Suprapubic skin (tissue), 4 donors: ENCODE measurements at regions not wholly inside any gene's neighbourhood (a gene's known extent, or its start where the extent isn't known, plus 50 kb on each side); places are given as distances from the start of the nearest gene placed in this dataset.

Experiments
- DNase-seq, 2 donors: peaks; one replicate each; pipeline ENCODE4 v3.0.0-alpha.2; 2019; ENCODE audit warnings: low spot score in 2 of 2
- H3K27ac ChIP-seq: fragments of 200-600 bp; sonication (generic); one replicate; pipeline ENCODE4 v1.5.1; 2019
- H3K27me3 ChIP-seq: fragments of 200-600 bp; sonication (generic); one replicate; pipeline ENCODE4 v1.5.1; 2019
- H3K36me3 ChIP-seq: fragments of 200-600 bp; sonication (generic); one replicate; pipeline ENCODE4 v1.5.1; 2019
- H3K4me1 ChIP-seq: fragments of 200-600 bp; sonication (generic); one replicate; pipeline ENCODE4 v1.5.1; 2019
- H3K4me3 ChIP-seq: fragments of 200-600 bp; sonication (generic); one replicate; pipeline ENCODE4 v1.5.1; 2019; ENCODE audit warnings: mild to moderate bottlenecking
- H3K9me3 ChIP-seq: fragments of 200-600 bp; sonication (generic); one replicate; pipeline ENCODE4 v1.5.1; 2019
- EP300 ChIP-seq: sonication (generic); formaldehyde crosslinking; IDR thresholded peaks from one replicate; pipeline ENCODE4 v1.6.1; 2017; ENCODE audit warnings: antibody characterized with exemption
- POLR2A ChIP-seq, 2 donors: fragments of 450-650 bp; IDR thresholded peaks; one replicate each; pipeline ENCODE4 v1.6.1; 2017; ENCODE audit warnings: antibody characterized with exemption in 2 of 2, mild to moderate bottlenecking in 2 of 2, moderate library complexity in 2 of 2
- POLR2AphosphoS5 ChIP-seq, 3 donors: sonication (generic); formaldehyde crosslinking; IDR thresholded peaks; one replicate each; pipeline ENCODE4 v1.6.1; 2017; ENCODE audit warnings: antibody characterized with exemption in 3 of 3
- WGBS: methylation state at CpG from one replicate; pipeline ENCODE4 v1.1.5; 2018; 5-methylcytosine and 5-hydroxymethylcytosine counted together
- TF ChIP-seq, protein P1 (sequence below), 2 donors: fragments of 200-600 bp in 1 of 2; fragments of 450-650 bp in 1 of 2; sonication (generic) in 1 of 2; IDR thresholded peaks; one replicate each; pipeline ENCODE4 v1.5.1; 2016 to 2019; ENCODE audit warnings: antibody characterized with exemption in 2 of 2, mild to moderate bottlenecking in 1 of 2, moderate library complexity in 1 of 2

- Histone ChIP-seq H3K36me3 (no peaks in the 10 kb centered on the region), H3K4me1 (no peaks in the 10 kb centered on the region), H3K27ac (no peak overlapping the region), H3K9me3 (peaks cover 3% of the 10 kb centered on the region), H3K4me3 (no peak overlapping the region), H3K27me3 (no peaks in the 10 kb centered on the region)
- TF ChIP-seq POLR2A (IDR thresholded peaks at IDR 0.05) (no peak), POLR2AphosphoS5 (IDR thresholded peaks at IDR 0.05) (no peak), EP300 (no peak)
- TF ChIP-seq, protein P1, sequence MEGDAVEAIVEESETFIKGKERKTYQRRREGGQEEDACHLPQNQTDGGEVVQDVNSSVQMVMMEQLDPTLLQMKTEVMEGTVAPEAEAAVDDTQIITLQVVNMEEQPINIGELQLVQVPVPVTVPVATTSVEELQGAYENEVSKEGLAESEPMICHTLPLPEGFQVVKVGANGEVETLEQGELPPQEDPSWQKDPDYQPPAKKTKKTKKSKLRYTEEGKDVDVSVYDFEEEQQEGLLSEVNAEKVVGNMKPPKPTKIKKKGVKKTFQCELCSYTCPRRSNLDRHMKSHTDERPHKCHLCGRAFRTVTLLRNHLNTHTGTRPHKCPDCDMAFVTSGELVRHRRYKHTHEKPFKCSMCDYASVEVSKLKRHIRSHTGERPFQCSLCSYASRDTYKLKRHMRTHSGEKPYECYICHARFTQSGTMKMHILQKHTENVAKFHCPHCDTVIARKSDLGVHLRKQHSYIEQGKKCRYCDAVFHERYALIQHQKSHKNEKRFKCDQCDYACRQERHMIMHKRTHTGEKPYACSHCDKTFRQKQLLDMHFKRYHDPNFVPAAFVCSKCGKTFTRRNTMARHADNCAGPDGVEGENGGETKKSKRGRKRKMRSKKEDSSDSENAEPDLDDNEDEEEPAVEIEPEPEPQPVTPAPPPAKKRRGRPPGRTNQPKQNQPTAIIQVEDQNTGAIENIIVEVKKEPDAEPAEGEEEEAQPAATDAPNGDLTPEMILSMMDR (IDR thresholded peaks at IDR 0.05) = no peak
- DNase-seq = no peak
- 71% methylated on average over 4 of the region's 4 CpGs for WGBS
Measured at GRCh38 chr4:151906438-151906837, 145.6 kb upstream of the GATB start.

- Histone ChIP-seq H3K27me3 (no peaks in the 10 kb centered on the region), H3K4me1 (no peaks in the 10 kb centered on the region), H3K9me3 (peaks cover 7% of the 10 kb centered on the region), H3K4me3 (no peak overlapping the region), H3K36me3 (no peaks in the 10 kb centered on the region), H3K27ac (no peak overlapping the region)
- DNase-seq = no peak
- WGBS = 69% methylated on average over 1 of the region's 1 CpG
- TF ChIP-seq, protein P1 (IDR thresholded peaks at IDR 0.05) = no peak
- TF ChIP-seq POLR2A (IDR thresholded peaks at IDR 0.05) = no peak
- no peak for TF ChIP-seq EP300
- TF ChIP-seq POLR2AphosphoS5 (IDR thresholded peaks at IDR 0.05) = no peak
Measured at GRCh38 chr4:151905197-151905596, 144.4 kb upstream of the GATB start.

- Histone ChIP-seq H3K27me3 (no peaks in the 10 kb centered on the region), H3K36me3 (no peaks in the 10 kb centered on the region), H3K4me1 (no peaks in the 10 kb centered on the region), H3K27ac (no peak overlapping the region), H3K4me3 (no peak overlapping the region), H3K9me3 (peaks cover 7% of the 10 kb centered on the region)
- no peak for TF ChIP-seq POLR2AphosphoS5 (IDR thresholded peaks at IDR 0.05)
- TF ChIP-seq POLR2A (IDR thresholded peaks at IDR 0.05) = no peak
- TF ChIP-seq, protein P1 (IDR thresholded peaks at IDR 0.05) = no peak
- TF ChIP-seq EP300 = no peak
- DNase-seq = no peak
Measured at GRCh38 chr4:151901631-151902030, 140.8 kb upstream of the GATB start.

DNA sequence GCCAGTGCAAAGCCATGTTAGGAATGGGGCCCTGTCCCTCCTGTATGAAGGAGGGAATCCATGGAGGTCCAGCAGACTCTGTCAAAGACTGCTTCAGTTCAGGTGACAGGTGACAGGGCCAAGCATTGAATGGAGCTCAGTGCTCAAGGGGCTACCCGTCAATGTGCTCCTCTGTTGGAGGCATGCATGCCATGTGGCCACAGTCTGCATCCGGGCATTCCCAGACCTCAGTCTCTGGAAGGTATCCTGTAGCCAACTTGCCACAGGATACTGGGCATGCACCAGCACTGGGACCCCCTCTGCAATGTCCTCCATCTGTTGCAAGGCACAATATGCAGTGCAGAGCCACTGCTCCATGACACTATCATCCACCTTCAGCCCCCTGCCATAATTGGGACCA lies 136.1 kb upstream of the GATB start:
- Histone ChIP-seq H3K27ac (no peak overlapping the region), H3K4me1 (no peaks in the 10 kb centered on the region), H3K4me3 (no peak overlapping the region), H3K36me3 (no peaks in the 10 kb centered on the region), H3K9me3 (peaks cover 4% of the 10 kb centered on the region), H3K27me3 (no peaks in the 10 kb centered on the region)
- DNase-seq = no peak
- TF ChIP-seq POLR2AphosphoS5 (IDR thresholded peaks at IDR 0.05) (no peak), EP300 (no peak), POLR2A (IDR thresholded peaks at IDR 0.05) (no peak)
- TF ChIP-seq, protein P1 (IDR thresholded peaks at IDR 0.05) = no peak
- WGBS = 90% methylated on average over 2 of the region's 2 CpGs

- no peak for DNase-seq
- Histone ChIP-seq H3K4me3 (no peak overlapping the region), H3K27me3 (no peaks in the 10 kb centered on the region), H3K27ac (no peak overlapping the region), H3K9me3 (peaks cover 4% of the 10 kb centered on the region), H3K36me3 (no peaks in the 10 kb centered on the region), H3K4me1 (peaks cover 5% of the 10 kb centered on the region)
- TF ChIP-seq EP300 (no peak), POLR2AphosphoS5 (IDR thresholded peaks at IDR 0.05) (no peak), POLR2A (IDR thresholded peaks at IDR 0.05) (no peak)
- TF ChIP-seq, protein P1 (IDR thresholded peaks at IDR 0.05) = no peak
- 91% methylated on average over 3 of the region's 3 CpGs for WGBS
Measured at GRCh38 chr4:151895671-151896070, 134.9 kb upstream of the GATB start.
